HG03103 (cell line): ENCODE measurements at regions not wholly inside any gene's neighbourhood (a gene's known extent, or its start where the extent isn't known, plus 50 kb on each side); places are given as distances from the start of the nearest gene placed in this dataset.
"Not testable (repeated sequence)": the region's sequence is repeated elsewhere in the genome, so short reads cannot be mapped to it uniquely, and the experiment has no call there.

Experiments used
- ATAC-seq: cut with Tn5 transposase; IDR thresholded peaks from one replicate; pipeline ENCODE4 v1.9.1; 2021; ENCODE audit warnings: low read depth; ENCODE audit not compliant: unreplicated experiment

- no peak for ATAC-seq
Measured at GRCh38 chr1:157301477-157302198, 163.4 kb upstream of the ETV3 start.

- ATAC-seq, result not testable (repeated sequence)
Measured at GRCh38 chr1:157294387-157295145, 156.4 kb upstream of the ETV3 start.

DNA sequence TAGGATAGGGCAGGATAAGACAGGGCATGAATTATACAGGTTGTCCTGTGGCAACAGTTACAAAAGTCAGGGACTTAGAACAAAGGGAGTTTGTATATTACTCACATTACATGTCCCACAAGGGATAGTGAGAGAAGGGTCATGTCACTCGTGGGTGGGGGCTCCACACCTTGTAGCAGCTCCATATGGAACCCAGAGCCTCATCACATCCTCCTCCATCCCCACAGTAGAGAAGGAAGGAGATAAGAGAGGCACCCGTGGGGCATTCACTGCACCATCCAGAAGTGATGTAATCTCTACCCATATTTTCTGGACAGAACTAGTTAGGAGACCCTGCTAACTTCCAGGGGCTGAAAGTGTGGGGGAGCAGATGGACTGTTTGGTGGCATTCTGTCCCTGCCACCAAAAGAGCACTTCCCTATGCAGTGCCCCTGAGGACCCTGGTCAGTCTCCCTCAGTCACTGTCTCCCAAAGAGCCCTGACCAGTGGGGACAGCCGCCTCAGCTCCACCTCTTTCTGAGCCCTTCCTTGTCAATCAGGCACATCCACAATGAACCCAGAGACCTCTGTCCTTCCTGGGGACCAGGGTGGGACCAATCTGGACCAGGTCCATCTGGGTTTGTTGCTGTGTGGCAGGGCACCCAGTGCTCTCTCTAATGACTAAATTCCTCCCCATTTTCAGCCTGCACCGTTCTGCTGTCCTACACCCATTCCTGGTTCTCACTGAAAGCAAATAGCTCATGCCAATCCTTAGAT lies 154.8 kb upstream of the ETV3 start:
- no peak for ATAC-seq

- ATAC-seq, result no peak
Measured at GRCh38 chr1:157292302-157292701, 154.1 kb upstream of the ETV3 start.

- ATAC-seq, result no peak
Measured at GRCh38 chr1:157291083-157291482, 152.9 kb upstream of the ETV3 start.

GRCh38 chr1:157289424-157290105 lies 151.4 kb upstream of the ETV3 start:
- ATAC-seq, result no peak

DNA sequence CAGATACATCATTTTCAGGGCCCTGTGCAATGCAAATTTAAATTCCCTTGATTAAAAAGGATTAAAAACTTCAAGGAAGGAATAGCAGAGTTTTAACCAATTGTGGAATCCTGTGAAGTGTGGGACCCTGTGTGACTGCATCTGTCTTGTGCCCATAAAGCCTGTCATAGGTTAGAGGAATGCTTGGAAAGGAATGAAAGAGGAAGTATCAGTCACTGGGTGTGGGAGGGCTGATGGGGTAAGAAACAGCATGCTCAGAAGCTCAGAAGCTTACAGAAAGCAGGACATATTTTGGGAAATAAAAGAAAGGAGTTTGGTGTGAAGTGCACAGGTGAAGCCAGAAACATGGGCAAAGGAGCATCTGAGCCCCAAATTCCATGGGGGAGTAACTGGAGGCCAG lies 150.8 kb upstream of the ETV3 start:
- ATAC-seq, result no peak

DNA sequence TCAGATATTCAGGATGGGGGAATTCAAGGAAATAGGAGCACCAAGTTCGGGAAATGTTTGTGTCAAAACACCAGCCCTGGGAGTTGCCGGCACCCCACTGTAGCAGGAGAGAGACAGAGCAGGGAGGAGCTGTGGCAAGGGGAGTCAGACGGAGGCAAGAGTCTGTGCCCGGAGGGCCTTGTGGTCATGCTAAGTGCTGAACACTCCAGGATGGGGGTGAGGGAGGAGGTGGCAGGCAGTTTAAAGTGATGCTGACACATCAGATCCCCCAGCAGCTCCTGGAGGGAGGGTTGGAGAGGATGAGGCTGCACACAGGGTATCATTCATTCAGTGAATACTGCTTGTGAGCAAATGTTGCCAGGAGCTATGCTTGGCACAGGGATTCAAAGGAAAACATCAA lies 150.3 kb upstream of the ETV3 start:
- no peak for ATAC-seq

DNA sequence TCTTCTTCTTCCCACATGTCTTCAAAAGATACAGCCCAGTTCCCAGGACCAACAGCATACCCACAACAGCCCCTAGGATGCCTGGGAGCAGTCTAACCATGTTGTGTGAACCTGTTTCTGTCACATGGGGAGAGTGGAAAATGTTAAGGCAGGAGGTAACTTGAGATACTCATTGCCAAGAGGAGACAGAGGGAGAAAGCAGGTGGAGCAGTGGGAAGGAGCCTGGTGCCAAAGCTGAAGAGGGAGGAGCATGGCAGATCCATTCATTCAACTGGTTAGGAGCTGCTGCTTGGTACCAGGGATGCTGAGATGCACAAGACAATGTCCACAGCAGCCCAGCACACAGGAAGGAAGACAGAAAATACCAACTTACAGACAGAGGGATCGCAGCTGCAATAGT lies 149.8 kb upstream of the ETV3 start:
- ATAC-seq, result no peak

DNA sequence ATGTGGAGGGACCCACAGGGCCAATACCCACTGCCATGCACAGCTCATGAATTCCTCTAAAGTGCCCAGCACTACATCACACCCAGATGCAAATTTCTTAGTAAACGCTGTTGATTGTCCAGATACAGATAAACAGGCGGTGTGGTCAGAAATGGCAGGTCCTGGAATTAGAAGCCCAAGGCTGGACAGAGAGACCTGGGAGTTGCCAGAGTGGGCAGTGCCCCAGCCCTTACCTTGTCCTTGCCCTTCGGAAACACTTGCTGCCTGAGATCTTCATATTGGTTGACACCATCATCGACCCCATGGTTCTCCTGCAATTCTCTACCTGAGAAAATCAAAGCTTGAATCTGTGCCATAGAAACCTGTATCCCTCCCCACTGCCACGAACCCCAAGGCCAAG lies 149.3 kb upstream of the ETV3 start:
- no peak for ATAC-seq

- ATAC-seq, result no peak
Measured at GRCh38 chr1:157286646-157287420, 148.6 kb upstream of the ETV3 start.

- ATAC-seq, result no peak
Measured at GRCh38 chr1:157286096-157286495, 147.9 kb upstream of the ETV3 start.

DNA sequence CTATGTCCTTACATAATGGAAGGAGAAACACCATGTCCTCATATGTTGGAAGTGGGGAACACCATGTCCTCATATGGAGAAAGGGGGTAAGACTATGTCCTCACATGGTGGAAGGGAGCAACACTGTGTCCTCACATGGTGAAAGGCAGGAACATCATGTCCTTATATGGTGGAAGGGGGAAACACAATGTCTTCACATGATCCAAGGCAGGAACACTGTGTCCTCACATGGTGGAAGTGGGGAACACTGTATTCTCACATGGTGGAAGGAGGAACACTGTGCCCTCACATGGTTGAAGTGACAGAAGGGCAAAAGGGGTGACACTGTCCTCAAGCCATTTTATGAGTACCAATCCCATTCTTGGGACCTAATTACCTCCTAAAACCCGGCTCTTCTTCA lies 146.3 kb upstream of the ETV3 start:
- no peak for ATAC-seq

DNA sequence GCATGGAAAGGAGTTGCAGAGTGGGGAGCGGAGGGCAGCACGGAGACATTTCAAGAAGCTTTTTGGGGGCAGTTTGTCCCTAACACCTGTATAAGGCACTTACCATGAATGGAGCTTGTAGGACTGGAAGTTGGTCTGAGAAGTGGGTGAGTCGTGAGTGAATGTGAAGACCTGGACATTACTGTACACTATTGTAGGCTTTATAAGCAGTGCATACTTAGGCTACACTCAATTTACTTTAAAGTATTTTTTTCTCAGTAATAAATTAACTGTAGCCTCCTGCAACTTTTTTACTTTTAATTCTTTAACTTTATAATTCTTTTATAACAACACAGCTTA lies 141.6 kb upstream of the ETV3 start:
- ATAC-seq, result no peak

- ATAC-seq, result no peak
Measured at GRCh38 chr1:157279138-157279801, 141.1 kb upstream of the ETV3 start.

GRCh38 chr1:157278383-157279137 lies 140.4 kb upstream of the ETV3 start:
- ATAC-seq, result no peak

DNA sequence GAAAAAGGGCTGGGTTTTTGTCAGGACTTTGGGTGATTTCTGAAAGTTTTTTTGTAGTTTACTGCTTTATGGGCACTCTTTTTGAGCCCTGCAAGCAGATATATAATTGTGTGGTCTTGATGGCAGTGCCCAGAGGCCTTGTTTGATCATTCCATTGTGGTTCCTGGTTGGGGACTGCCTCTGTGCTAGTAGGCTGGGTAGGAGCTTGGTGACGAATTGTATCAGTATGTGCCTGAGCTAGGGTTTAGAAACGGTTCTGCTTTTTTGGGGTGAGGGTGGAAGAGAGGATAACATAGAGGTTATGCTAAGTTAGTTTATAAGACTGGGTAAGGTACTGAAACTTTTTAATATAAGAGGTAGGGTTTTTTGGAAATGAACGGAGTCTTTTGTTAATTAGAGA lies 139.7 kb upstream of the ETV3 start:
- no peak for ATAC-seq

DNA sequence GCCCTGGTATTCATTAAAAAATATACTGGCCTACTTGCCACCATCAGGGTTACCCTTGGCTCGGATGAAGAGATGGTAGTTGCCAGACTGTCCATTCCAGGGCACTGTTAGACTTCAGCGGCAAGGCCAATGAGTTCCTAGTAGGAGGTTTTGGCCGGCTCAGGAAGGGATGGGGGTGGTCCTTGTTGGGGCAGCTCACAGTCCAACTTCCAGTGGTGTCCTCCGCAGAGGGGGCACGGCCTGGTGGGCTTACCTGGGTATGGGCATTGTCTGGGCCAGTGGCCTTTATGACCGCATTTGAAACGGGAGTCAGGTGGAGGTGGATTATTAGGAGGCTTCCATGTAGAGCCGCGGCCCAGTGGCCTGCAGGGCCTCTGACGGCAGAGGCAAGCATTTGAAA lies 139.1 kb upstream of the ETV3 start:
- no peak for ATAC-seq
